H9 (cell line): ENCODE measurements at regions not wholly inside any gene's neighbourhood (a gene's known extent, or its start where the extent isn't known, plus 50 kb on each side); places are given as distances from the start of the nearest gene placed in this dataset.

ENCODE experiments used
- DNase-seq: peaks from one replicate; pipeline ENCODE4 v3.0.0-alpha.2; 2017
- H2AFZ ChIP-seq: one replicate; pipeline ENCODE4 v1.6.1; 2013; ENCODE audit warnings: mild to moderate bottlenecking, low read length, control low read depth, moderate library complexity
- H2AK5ac ChIP-seq: 2 replicates; pipeline ENCODE4 v1.6.1; 2013; ENCODE audit warnings: low read length, control low read depth, mixed read lengths; ENCODE audit not compliant: insufficient read length
- H2BK120ac ChIP-seq: one replicate; pipeline ENCODE4 v1.6.1; 2013; ENCODE audit warnings: low read depth, mild to moderate bottlenecking, low read length, control low read depth, inconsistent platforms; ENCODE audit not compliant: poor library complexity, severe bottlenecking
- H2BK12ac ChIP-seq: 2 replicates; pipeline ENCODE4 v1.6.1; 2013; ENCODE audit warnings: low read length, control low read depth, mixed read lengths, low read depth; ENCODE audit not compliant: insufficient read length
- H2BK15ac ChIP-seq: 2 replicates; pipeline ENCODE4 v1.6.1; 2013; ENCODE audit warnings: low read depth, low read length, control low read depth
- H2BK20ac ChIP-seq: one replicate; pipeline ENCODE4 v1.6.1; 2013; ENCODE audit warnings: low read depth, mild to moderate bottlenecking, low read length, control low read depth, inconsistent platforms; ENCODE audit not compliant: poor library complexity, severe bottlenecking
- H2BK5ac ChIP-seq: 2 replicates; pipeline ENCODE4 v1.6.1; 2013; ENCODE audit warnings: low read length, control low read depth, mixed read lengths; ENCODE audit not compliant: insufficient read length
- H3K14ac ChIP-seq: 2 replicates; pipeline ENCODE4 v1.6.1; 2013; ENCODE audit warnings: low read length, control low read depth; ENCODE audit not compliant: insufficient read depth
- H3K18ac ChIP-seq: 2 replicates; pipeline ENCODE4 v1.6.1; 2013; ENCODE audit warnings: low read depth, mild to moderate bottlenecking, mixed read lengths, low read length, control low read depth; ENCODE audit not compliant: insufficient read length
- H3K23ac ChIP-seq: 2 replicates; pipeline ENCODE4 v1.6.1; 2013; ENCODE audit warnings: low read length, control low read depth, mixed read lengths, low read depth; ENCODE audit not compliant: insufficient read length
- H3K23me2 ChIP-seq: 2 replicates; pipeline ENCODE4 v1.6.1; 2013; ENCODE audit warnings: low read depth, mild to moderate bottlenecking, mixed read lengths, low read length, control low read depth; ENCODE audit not compliant: insufficient read length, poor library complexity, severe bottlenecking
- H3K27ac ChIP-seq: 2 replicates; pipeline ENCODE4 v1.5.1; 2013; ENCODE audit warnings: low read length, control low read depth, mixed read lengths, low read depth; ENCODE audit not compliant: insufficient read length
- H3K27me3 ChIP-seq: 2 replicates; pipeline ENCODE4 v1.6.1; 2013; ENCODE audit warnings: low read length, control low read depth, inconsistent platforms; ENCODE audit not compliant: insufficient read depth
- H3K4ac ChIP-seq: 2 replicates; pipeline ENCODE4 v1.6.1; 2013; ENCODE audit warnings: low read depth, mild to moderate bottlenecking, control low read depth, inconsistent platforms, low read length, moderate library complexity
- H3K4me1 ChIP-seq: 2 replicates; pipeline ENCODE4 v1.6.1; 2013; ENCODE audit warnings: low read length, control low read depth, inconsistent platforms; ENCODE audit not compliant: insufficient read depth
- H3K4me2 ChIP-seq: 2 replicates; pipeline ENCODE4 v1.6.1; 2013; ENCODE audit warnings: low read length, control low read depth, mixed read lengths; ENCODE audit not compliant: insufficient read length, insufficient read depth
- H3K56ac ChIP-seq: 2 replicates; pipeline ENCODE4 v1.6.1; 2013; ENCODE audit warnings: low read depth, mild to moderate bottlenecking, mixed read lengths, low read length, control low read depth; ENCODE audit not compliant: insufficient read length
- H3K79me1 ChIP-seq: 2 replicates; pipeline ENCODE4 v1.6.1; 2013; ENCODE audit warnings: low read depth, mild to moderate bottlenecking, moderate library complexity, low read length, control low read depth, inconsistent platforms; ENCODE audit not compliant: insufficient read depth, poor library complexity, severe bottlenecking
- H3K79me2 ChIP-seq: 2 replicates; pipeline ENCODE4 v1.6.1; 2013; ENCODE audit warnings: low read length, control low read depth, inconsistent platforms; ENCODE audit not compliant: insufficient read depth
- H3K9ac ChIP-seq: 2 replicates; pipeline ENCODE4 v1.6.1; 2013; ENCODE audit warnings: low read length, control low read depth, mixed read lengths; ENCODE audit not compliant: insufficient read length; ENCODE audit errors: extremely low read depth
- H3K9me3 ChIP-seq: one replicate; pipeline ENCODE4 v1.6.1; 2013; ENCODE audit warnings: low read depth, low read length, inconsistent platforms; ENCODE audit not compliant: control insufficient read depth
- H3T11ph ChIP-seq: one replicate; pipeline ENCODE4 v1.6.1; 2013; ENCODE audit warnings: mild to moderate bottlenecking, low read length, control low read depth, inconsistent platforms
- H4K20me1 ChIP-seq: one replicate; pipeline ENCODE4 v1.6.1; 2013; ENCODE audit not compliant: control insufficient read depth, insufficient read length, insufficient read depth
- H4K5ac ChIP-seq: 2 replicates; pipeline ENCODE4 v1.6.1; 2013; ENCODE audit warnings: low read depth, mild to moderate bottlenecking, mixed read lengths, low read length, control low read depth; ENCODE audit not compliant: insufficient read length
- H4K8ac ChIP-seq: replicated peaks from 2 replicates; pipeline ENCODE4 v1.6.1; 2013; ENCODE audit warnings: low read length, control low read depth, mixed read lengths, low read depth; ENCODE audit not compliant: insufficient read length
- H4K91ac ChIP-seq: 2 replicates; pipeline ENCODE4 v1.6.1; 2013; ENCODE audit warnings: low read depth, mild to moderate bottlenecking, moderate library complexity, mixed read lengths, low read length, control low read depth; ENCODE audit not compliant: insufficient read length
- H3K27ac Mint-ChIP-seq, 3 experiments: 2 replicates in 2 of 3; 3 replicates in 1 of 3; pipeline ENCODE4 v1.8.0; 2020 to 2021; ENCODE audit warnings: mixed read lengths in 3 of 3, mild to moderate bottlenecking in 1 of 3, moderate library complexity in 1 of 3
- H3K27me3 Mint-ChIP-seq: 2 replicates; pipeline ENCODE4 v1.8.0; 2021; ENCODE audit warnings: low read depth, mild to moderate bottlenecking, moderate library complexity, mixed read lengths
- H3K36me3 Mint-ChIP-seq, 3 experiments: 2 replicates in 2 of 3; 3 replicates in 1 of 3; pipeline ENCODE4 v1.8.0; 2020 to 2021; ENCODE audit warnings: low read depth in 3 of 3, mixed read lengths in 3 of 3; ENCODE audit not compliant: insufficient read depth in 1 of 3
- H3K4me1 Mint-ChIP-seq, 2 experiments: 2 replicates each; pipeline ENCODE4 v1.8.0; 2020; ENCODE audit warnings: mixed read lengths in 2 of 2
- H3K4me3 Mint-ChIP-seq, 2 experiments: 2 replicates in 1 of 2; 3 replicates in 1 of 2; pipeline ENCODE4 v1.8.0; 2020 to 2021; ENCODE audit warnings: mild to moderate bottlenecking in 2 of 2, mixed read lengths in 2 of 2, moderate library complexity in 1 of 2
- H3K9me3 Mint-ChIP-seq, 2 experiments: 2 replicates in 1 of 2; 3 replicates in 1 of 2; pipeline ENCODE4 v1.8.0; 2020; ENCODE audit warnings: mild to moderate bottlenecking in 2 of 2, mixed read lengths in 2 of 2, moderate library complexity in 1 of 2
- WGBS: extraction: QIAGEN DNeasy Blood & Tissue Kit; methylation state at CpG from one replicate; pipeline ENCODE4 v1.1.7; 2013; ENCODE audit warnings: missing lambda C conversion rate, low lambda C conversion rate, mixed read lengths; ENCODE audit not compliant: insufficient read length; ENCODE audit errors: extremely low coverage; 5-methylcytosine and 5-hydroxymethylcytosine counted together
- TF ChIP-seq, protein P1 (sequence below): fragments of 200-600 bp; sonication (generic); conservative IDR thresholded peaks from 3 replicates; pipeline ENCODE4 v1.8.0; 2021; ENCODE audit warnings: antibody characterized with exemption, mild to moderate bottlenecking

GRCh38 chr7:81604808-81605174 lies 165.1 kb downstream of the HGF start:
- no peak for DNase-seq
- TF ChIP-seq, protein P1, sequence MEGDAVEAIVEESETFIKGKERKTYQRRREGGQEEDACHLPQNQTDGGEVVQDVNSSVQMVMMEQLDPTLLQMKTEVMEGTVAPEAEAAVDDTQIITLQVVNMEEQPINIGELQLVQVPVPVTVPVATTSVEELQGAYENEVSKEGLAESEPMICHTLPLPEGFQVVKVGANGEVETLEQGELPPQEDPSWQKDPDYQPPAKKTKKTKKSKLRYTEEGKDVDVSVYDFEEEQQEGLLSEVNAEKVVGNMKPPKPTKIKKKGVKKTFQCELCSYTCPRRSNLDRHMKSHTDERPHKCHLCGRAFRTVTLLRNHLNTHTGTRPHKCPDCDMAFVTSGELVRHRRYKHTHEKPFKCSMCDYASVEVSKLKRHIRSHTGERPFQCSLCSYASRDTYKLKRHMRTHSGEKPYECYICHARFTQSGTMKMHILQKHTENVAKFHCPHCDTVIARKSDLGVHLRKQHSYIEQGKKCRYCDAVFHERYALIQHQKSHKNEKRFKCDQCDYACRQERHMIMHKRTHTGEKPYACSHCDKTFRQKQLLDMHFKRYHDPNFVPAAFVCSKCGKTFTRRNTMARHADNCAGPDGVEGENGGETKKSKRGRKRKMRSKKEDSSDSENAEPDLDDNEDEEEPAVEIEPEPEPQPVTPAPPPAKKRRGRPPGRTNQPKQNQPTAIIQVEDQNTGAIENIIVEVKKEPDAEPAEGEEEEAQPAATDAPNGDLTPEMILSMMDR = no peak
- no peak overlapping the region for H3T11ph ChIP-seq
- H2BK120ac ChIP-seq = no peak overlapping the region
- H3K79me1 ChIP-seq = no peaks in the 10 kb centered on the region
- no peaks in the 10 kb centered on the region for H3K23me2 ChIP-seq
- H3K56ac ChIP-seq = no peak overlapping the region
- no peaks in the 10 kb centered on the region for H4K20me1 ChIP-seq
- H3K23ac ChIP-seq = no peak overlapping the region
- Mint-ChIP-seq H3K27ac (no peak overlapping the region), H3K4me1 (no peaks in the 10 kb centered on the region), H3K4me3 (no peak overlapping the region), H3K36me3 (no peaks in the 10 kb centered on the region), H3K9me3 (no peaks in the 10 kb centered on the region), H3K27me3 (no peaks in the 10 kb centered on the region)
- H2BK15ac ChIP-seq = no peak overlapping the region
- H3K4me2 ChIP-seq = no peak overlapping the region
- no peak overlapping the region for H4K91ac ChIP-seq
- WGBS = no CpG with 5 or more reads among the region's 2 CpGs
- H2AFZ ChIP-seq = no peak overlapping the region
- H4K8ac ChIP-seq = no peak overlapping the region
- no peaks in the 10 kb centered on the region for H3K27me3 ChIP-seq
- H3K4ac ChIP-seq = no peak overlapping the region
- no peak overlapping the region for H3K18ac ChIP-seq
- no peak overlapping the region for H2BK12ac ChIP-seq
- H2BK5ac ChIP-seq = no peak overlapping the region
- H3K14ac ChIP-seq = no peak overlapping the region
- no peaks in the 10 kb centered on the region for H3K4me1 ChIP-seq
- H2BK20ac ChIP-seq = no peak overlapping the region
- H4K5ac ChIP-seq = no peak overlapping the region
- no peaks in the 10 kb centered on the region for H3K9me3 ChIP-seq
- H3K79me2 ChIP-seq = no peaks in the 10 kb centered on the region
- H2AK5ac ChIP-seq = no peak overlapping the region
- no peak overlapping the region for H3K9ac ChIP-seq
- H3K27ac ChIP-seq = no peak overlapping the region
